HepG2 (cell line): ENCODE measurements at regions not wholly inside any gene's neighbourhood (a gene's known extent, or its start where the extent isn't known, plus 50 kb on each side); places are given as distances from the start of the nearest gene placed in this dataset.

Experiments used
- DMAP1 ChIP-seq: IDR thresholded peaks from 2 replicates; pipeline ENCODE4 v1.6.1; 2016
- GTF2F1 ChIP-seq: fragments of 150-350 bp; IDR thresholded peaks from 2 replicates; pipeline ENCODE4 v1.6.1; 2014; ENCODE audit warnings: low read length
- HOXA5 ChIP-seq: sonication (generic); formaldehyde crosslinking; IDR thresholded peaks from 2 replicates; pipeline ENCODE4 v1.4.0; 2020; ENCODE audit warnings: missing genetic modification reagents
- IRF1 ChIP-seq: sonication (generic); formaldehyde crosslinking; IDR thresholded peaks from 2 replicates; pipeline ENCODE4 v1.4.0; 2020; ENCODE audit warnings: low read depth, mild to moderate bottlenecking, missing genetic modification reagents
- NR2F6 ChIP-seq, 2 experiments: IDR thresholded peaks; 2 replicates each; pipeline ENCODE4 v1.6.1; 2016; ENCODE audit warnings: antibody characterized with exemption in 1 of 2, mild to moderate bottlenecking in 1 of 2
- PCBP1 ChIP-seq: fragments of 200-400 bp; formaldehyde crosslinking; IDR thresholded peaks from 2 replicates; pipeline ENCODE4 v1.6.1; 2017; ENCODE audit warnings: mild to moderate bottlenecking, low read depth, low read length, borderline replicate concordance
- RAD51 ChIP-seq: fragments of 450-650 bp; IDR thresholded peaks from 2 replicates; pipeline ENCODE4 v1.6.1; 2016; ENCODE audit warnings: borderline replicate concordance
- RBFOX2 ChIP-seq: fragments of 200-400 bp; formaldehyde crosslinking; IDR thresholded peaks from 2 replicates; pipeline ENCODE4 v1.6.1; 2017; ENCODE audit warnings: low read depth, mild to moderate bottlenecking, low read length
- SRY ChIP-seq: sonication (generic); formaldehyde crosslinking; IDR thresholded peaks from 2 replicates; pipeline ENCODE4 v1.8.0; 2022; ENCODE audit warnings: mild to moderate bottlenecking, missing genetic modification reagents
- STAT5B ChIP-seq: sonication (generic); formaldehyde crosslinking; IDR thresholded peaks from 2 replicates; pipeline ENCODE4 v1.4.0; 2020; ENCODE audit warnings: missing genetic modification reagents
- TSC22D2 ChIP-seq: sonication (generic); formaldehyde crosslinking; IDR thresholded peaks from 2 replicates; pipeline ENCODE4 v1.5.1; 2020; ENCODE audit warnings: missing genetic modification reagents, mild to moderate bottlenecking, borderline replicate concordance
- ZNF101 ChIP-seq: sonication (generic); formaldehyde crosslinking; IDR thresholded peaks from 2 replicates; pipeline ENCODE4 v1.4.0; 2020; ENCODE audit warnings: mild to moderate bottlenecking, low read depth, missing genetic modification reagents, borderline replicate concordance
- ZNF503 ChIP-seq: sonication (generic); formaldehyde crosslinking; IDR thresholded peaks from 2 replicates; pipeline ENCODE4 v1.4.0; 2020; ENCODE audit warnings: missing genetic modification reagents
- ZNF724P ChIP-seq: sonication (generic); formaldehyde crosslinking; IDR thresholded peaks from 2 replicates; pipeline ENCODE4 v1.8.0; 2022; ENCODE audit warnings: missing genetic modification reagents, borderline replicate concordance
- ZNF761 ChIP-seq: sonication (generic); formaldehyde crosslinking; conservative IDR thresholded peaks from 2 replicates; pipeline ENCODE4 v1.4.0; 2020; ENCODE audit warnings: mild to moderate bottlenecking, missing genetic modification reagents
- ZNF768 ChIP-seq: sonication (generic); formaldehyde crosslinking; IDR thresholded peaks from 2 replicates; pipeline ENCODE4 v1.4.0; 2020; ENCODE audit warnings: missing genetic modification reagents
- TF ChIP-seq, protein P1 (sequence below): sonication (generic); formaldehyde crosslinking; IDR thresholded peaks from 2 replicates; pipeline ENCODE4 v1.4.0; 2020; ENCODE audit warnings: missing genetic modification reagents
- TF ChIP-seq, protein P2 (sequence below): sonication (generic); formaldehyde crosslinking; IDR thresholded peaks from 2 replicates; pipeline ENCODE4 v1.5.0; 2020; ENCODE audit warnings: mild to moderate bottlenecking, missing genetic modification reagents, borderline replicate concordance
- TF ChIP-seq, protein P3 (sequence below): sonication (generic); formaldehyde crosslinking; IDR thresholded peaks from 2 replicates; pipeline ENCODE4 v1.5.0; 2020; ENCODE audit warnings: mild to moderate bottlenecking, missing genetic modification reagents

- TF ChIP-seq, protein P1, sequence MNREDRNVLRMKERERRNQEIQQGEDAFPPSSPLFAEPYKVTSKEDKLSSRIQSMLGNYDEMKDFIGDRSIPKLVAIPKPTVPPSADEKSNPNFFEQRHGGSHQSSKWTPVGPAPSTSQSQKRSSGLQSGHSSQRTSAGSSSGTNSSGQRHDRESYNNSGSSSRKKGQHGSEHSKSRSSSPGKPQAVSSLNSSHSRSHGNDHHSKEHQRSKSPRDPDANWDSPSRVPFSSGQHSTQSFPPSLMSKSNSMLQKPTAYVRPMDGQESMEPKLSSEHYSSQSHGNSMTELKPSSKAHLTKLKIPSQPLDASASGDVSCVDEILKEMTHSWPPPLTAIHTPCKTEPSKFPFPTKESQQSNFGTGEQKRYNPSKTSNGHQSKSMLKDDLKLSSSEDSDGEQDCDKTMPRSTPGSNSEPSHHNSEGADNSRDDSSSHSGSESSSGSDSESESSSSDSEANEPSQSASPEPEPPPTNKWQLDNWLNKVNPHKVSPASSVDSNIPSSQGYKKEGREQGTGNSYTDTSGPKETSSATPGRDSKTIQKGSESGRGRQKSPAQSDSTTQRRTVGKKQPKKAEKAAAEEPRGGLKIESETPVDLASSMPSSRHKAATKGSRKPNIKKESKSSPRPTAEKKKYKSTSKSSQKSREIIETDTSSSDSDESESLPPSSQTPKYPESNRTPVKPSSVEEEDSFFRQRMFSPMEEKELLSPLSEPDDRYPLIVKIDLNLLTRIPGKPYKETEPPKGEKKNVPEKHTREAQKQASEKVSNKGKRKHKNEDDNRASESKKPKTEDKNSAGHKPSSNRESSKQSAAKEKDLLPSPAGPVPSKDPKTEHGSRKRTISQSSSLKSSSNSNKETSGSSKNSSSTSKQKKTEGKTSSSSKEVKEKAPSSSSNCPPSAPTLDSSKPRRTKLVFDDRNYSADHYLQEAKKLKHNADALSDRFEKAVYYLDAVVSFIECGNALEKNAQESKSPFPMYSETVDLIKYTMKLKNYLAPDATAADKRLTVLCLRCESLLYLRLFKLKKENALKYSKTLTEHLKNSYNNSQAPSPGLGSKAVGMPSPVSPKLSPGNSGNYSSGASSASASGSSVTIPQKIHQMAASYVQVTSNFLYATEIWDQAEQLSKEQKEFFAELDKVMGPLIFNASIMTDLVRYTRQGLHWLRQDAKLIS: no peak
- TF ChIP-seq TSC22D2 (CRISPR knock-in tag): no peak
- TF ChIP-seq, protein P2, sequence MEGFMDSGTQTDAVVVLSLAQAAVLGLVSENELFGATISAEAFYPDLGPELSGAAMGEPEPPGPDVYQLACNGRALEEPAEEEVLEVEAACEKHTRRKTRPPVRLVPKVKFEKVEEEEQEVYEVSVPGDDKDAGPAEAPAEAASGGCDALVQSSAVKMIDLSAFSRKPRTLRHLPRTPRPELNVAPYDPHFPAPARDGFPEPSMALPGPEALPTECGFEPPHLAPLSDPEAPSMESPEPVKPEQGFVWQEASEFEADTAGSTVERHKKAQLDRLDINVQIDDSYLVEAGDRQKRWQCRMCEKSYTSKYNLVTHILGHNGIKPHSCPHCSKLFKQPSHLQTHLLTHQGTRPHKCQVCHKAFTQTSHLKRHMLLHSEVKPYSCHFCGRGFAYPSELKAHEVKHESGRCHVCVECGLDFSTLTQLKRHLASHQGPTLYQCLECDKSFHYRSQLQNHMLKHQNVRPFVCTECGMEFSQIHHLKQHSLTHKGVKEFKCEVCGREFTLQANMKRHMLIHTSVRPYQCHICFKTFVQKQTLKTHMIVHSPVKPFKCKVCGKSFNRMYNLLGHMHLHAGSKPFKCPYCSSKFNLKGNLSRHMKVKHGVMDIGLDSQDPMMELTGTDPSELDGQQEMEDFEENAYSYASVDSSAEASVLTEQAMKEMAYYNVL (CRISPR knock-in tag): peak; percentile 37; the same call in 1 of the 2 replicates
- TF ChIP-seq, protein P3, sequence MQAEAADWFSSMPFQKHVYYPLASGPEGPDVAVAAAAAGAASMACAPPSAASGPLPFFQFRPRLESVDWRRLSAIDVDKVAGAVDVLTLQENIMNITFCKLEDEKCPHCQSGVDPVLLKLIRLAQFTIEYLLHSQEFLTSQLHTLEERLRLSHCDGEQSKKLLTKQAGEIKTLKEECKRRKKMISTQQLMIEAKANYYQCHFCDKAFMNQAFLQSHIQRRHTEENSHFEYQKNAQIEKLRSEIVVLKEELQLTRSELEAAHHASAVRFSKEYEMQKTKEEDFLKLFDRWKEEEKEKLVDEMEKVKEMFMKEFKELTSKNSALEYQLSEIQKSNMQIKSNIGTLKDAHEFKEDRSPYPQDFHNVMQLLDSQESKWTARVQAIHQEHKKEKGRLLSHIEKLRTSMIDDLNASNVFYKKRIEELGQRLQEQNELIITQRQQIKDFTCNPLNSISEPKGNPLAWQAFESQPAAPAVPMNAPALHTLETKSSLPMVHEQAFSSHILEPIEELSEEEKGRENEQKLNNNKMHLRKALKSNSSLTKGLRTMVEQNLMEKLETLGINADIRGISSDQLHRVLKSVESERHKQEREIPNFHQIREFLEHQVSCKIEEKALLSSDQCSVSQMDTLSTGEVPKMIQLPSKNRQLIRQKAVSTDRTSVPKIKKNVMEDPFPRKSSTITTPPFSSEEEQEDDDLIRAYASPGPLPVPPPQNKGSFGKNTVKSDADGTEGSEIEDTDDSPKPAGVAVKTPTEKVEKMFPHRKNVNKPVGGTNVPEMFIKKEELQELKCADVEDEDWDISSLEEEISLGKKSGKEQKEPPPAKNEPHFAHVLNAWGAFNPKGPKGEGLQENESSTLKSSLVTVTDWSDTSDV (CRISPR knock-in tag): no peak
- TF ChIP-seq ZNF101 (CRISPR knock-in tag): no peak
- TF ChIP-seq RBFOX2: no peak
- TF ChIP-seq NR2F6 (IDR thresholded peaks at IDR 0.05): no peak
- TF ChIP-seq NR2F6 (CRISPR knock-in tag; IDR thresholded peaks at IDR 0.05): peak; percentile 47; the same call in 1 of the 2 replicates
- no peak for TF ChIP-seq STAT5B (CRISPR knock-in tag)
- no peak for TF ChIP-seq IRF1 (CRISPR knock-in tag)
- 0 out of 2 replicates have a peak, but pooled peaks have one; percentile 30 for TF ChIP-seq ZNF768
- TF ChIP-seq ZNF761 (CRISPR knock-in tag): no peak
- no peak for TF ChIP-seq HOXA5 (CRISPR knock-in tag)
- no peak for TF ChIP-seq ZNF503 (CRISPR knock-in tag)
- no peak for TF ChIP-seq SRY
- no peak for TF ChIP-seq DMAP1 (CRISPR knock-in tag)
- TF ChIP-seq PCBP1: no peak
- TF ChIP-seq RAD51: no peak
- peak; percentile 52; the same call in 1 of the 2 replicates for TF ChIP-seq ZNF724P (CRISPR knock-in tag)
- no peak for TF ChIP-seq GTF2F1
Measured at GRCh38 chr16:87235810-87236515, 81.2 kb downstream of the C16orf95 start (continued).
